Astrocyte of the cerebellum (primary cell): ENCODE measurements at regions not wholly inside any gene's neighbourhood (a gene's known extent, or its start where the extent isn't known, plus 50 kb on each side); places are given as distances from the start of the nearest gene placed in this dataset.

Source experiments
- DNase-seq: peaks from one replicate; pipeline ENCODE4 v3.0.0-alpha.2; 2011; ENCODE audit warnings: low read depth
- H3K4me3 ChIP-seq: 2 replicates; pipeline ENCODE4 v1.5.1; 2011; ENCODE audit warnings: mild to moderate bottlenecking, low read depth, low read length, moderate library complexity
- CTCF ChIP-seq: IDR thresholded peaks from 2 replicates; pipeline ENCODE4 v1.5.1; 2012; ENCODE audit warnings: low read length, low read depth, moderate library complexity, mild to moderate bottlenecking; ENCODE audit errors: missing control alignments
- in situ Hi-C: cut with HindIII; loops from 2 replicates; pipeline ENCODE4 v1.10.0; 2017; ENCODE audit warnings: low sequenced_read_pairs

- in situ Hi-C loops, result no loop called here
- no peak overlapping the region for H3K4me3 ChIP-seq
- DNase-seq, result no peak
- TF ChIP-seq CTCF, result no peak
Observed at GRCh38 chr11:103825469-103825868, 211.0 kb upstream of the DDI1 start.

DNA sequence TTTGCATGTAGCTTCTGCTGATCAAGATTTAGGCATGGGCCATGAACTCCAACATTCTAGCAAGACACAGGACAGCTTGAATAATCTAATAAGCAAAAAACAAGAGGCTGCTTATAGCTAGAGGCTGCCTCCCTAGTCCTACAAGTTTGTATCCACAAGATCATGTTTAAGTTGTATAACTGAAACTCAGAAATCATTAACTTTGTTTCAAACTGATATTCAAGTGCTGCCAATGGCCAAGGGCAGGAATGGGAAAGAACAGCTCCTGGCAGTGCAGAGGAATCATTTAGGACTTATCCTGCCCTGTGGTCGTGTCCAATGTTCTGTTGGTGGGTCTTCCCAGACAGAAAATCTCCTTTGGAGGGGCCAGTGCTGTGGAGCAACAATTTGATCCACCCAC, 209.6 kb upstream of the DDI1 start:
- no peak overlapping the region for H3K4me3 ChIP-seq
- in situ Hi-C loops, result no loop called here
- DNase-seq, result no peak
- TF ChIP-seq CTCF, result no peak

GRCh38 chr11:103829596-103829995, 206.8 kb upstream of the DDI1 start:
- no peak for TF ChIP-seq CTCF
- in situ Hi-C loops, result no loop called here
- no peak overlapping the region for H3K4me3 ChIP-seq
- no peak for DNase-seq

- DNase-seq, result no peak
- no peak overlapping the region for H3K4me3 ChIP-seq
- no peak for TF ChIP-seq CTCF
- in situ Hi-C loops, result no loop called here
Observed at GRCh38 chr11:103830205-103830604, 206.2 kb upstream of the DDI1 start.

GRCh38 chr11:103832762-103833161, 203.7 kb upstream of the DDI1 start:
- H3K4me3 ChIP-seq, result no peak overlapping the region
- in situ Hi-C loops, result no loop called here
- TF ChIP-seq CTCF, result no peak
- DNase-seq, result no peak

- TF ChIP-seq CTCF, result no peak
- DNase-seq, result no peak
- H3K4me3 ChIP-seq, result no peak overlapping the region
- in situ Hi-C loops, result no loop called here
Observed at GRCh38 chr11:103842191-103842590, 194.2 kb upstream of the DDI1 start.

DNA sequence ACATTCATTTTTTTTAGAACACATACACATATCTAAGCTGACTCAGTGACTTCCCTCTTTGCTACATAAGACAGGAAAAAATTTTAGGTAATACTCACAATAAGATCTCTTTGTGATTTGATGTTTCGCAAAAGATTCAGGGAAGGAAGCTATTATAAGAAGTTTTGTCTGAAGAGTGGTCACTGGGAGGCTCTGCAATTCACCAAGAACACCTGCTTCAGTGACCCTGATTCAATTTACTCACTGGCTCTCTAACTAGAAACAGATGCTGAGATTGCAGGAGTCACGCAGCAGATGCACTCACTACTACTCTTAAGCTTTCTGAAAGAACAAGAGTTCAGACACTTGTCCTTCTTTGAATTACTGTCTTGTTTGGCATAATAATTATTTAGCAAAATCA, 193.6 kb upstream of the DDI1 start:
- no peak overlapping the region for H3K4me3 ChIP-seq
- peak; percentile 67 for DNase-seq
- no peak for TF ChIP-seq CTCF
- in situ Hi-C loops, result no loop called here
